ENCODE measurements at regions not wholly inside any gene's neighbourhood (a gene's known extent, or its start where the extent isn't known, plus 50 kb on each side); places are given as distances from the start of the nearest gene placed in this dataset.

GRCh38 chr13:68851026-68851425 is 1256.6 kb upstream of the ATXN8OS start:
- TF ChIP-seq NFIC (IDR thresholded peaks at IDR 0.05), result no peak
- no peak for TF ChIP-seq YY1 (IDR thresholded peaks at IDR 0.05; ENCODE audit: low read depth)
- no peak for TF ChIP-seq MAX (IDR thresholded peaks at IDR 0.05)
- TF ChIP-seq EGR1 (IDR thresholded peaks at IDR 0.05), result no peak
- no peak for TF ChIP-seq USF1 (IDR thresholded peaks at IDR 0.05)
- TF ChIP-seq TAF1 (IDR thresholded peaks at IDR 0.05; ENCODE audit: low read depth), result no peak
- TF ChIP-seq RAD21 (IDR thresholded peaks at IDR 0.05; ENCODE audit: low read depth), result no peak
- TF ChIP-seq EP300 (IDR thresholded peaks at IDR 0.05; ENCODE audit: borderline replicate concordance), result no peak
- TF ChIP-seq FOXM1 (IDR thresholded peaks at IDR 0.05; ENCODE audit: borderline replicate concordance, low read depth), result no peak
- TF ChIP-seq CEBPB (IDR thresholded peaks at IDR 0.05), result no peak
- TF ChIP-seq TEAD4 (IDR thresholded peaks at IDR 0.05), result no peak
- TF ChIP-seq REST (IDR thresholded peaks at IDR 0.05; ENCODE audit: low read depth), result no peak
- no peak for TF ChIP-seq TCF12 (IDR thresholded peaks at IDR 0.05; ENCODE audit: low read depth)
- TF ChIP-seq CREB1 (IDR thresholded peaks at IDR 0.05; ENCODE audit: low read depth), result no peak
